Adipocyte (in vitro differentiated cells): ENCODE measurements at regions not wholly inside any gene's neighbourhood (a gene's known extent, or its start where the extent isn't known, plus 50 kb on each side); places are given as distances from the start of the nearest gene placed in this dataset.
"Not testable (repeated sequence)": the region's sequence is repeated elsewhere in the genome, so short reads cannot be mapped to it uniquely, and the experiment has no call there.

Experiments used
- DNase-seq: peaks from one replicate; pipeline ENCODE4 v3.0.0-alpha.2; 2015; ENCODE audit warnings: low read depth
- H3K27me3 ChIP-seq: replicated peaks from 2 replicates; pipeline ENCODE4 v1.7.0; 2013; ENCODE audit warnings: mild to moderate bottlenecking, low read length, moderate library complexity; ENCODE audit not compliant: control insufficient read depth, insufficient read depth
- H3K36me3 ChIP-seq: 2 replicates; pipeline ENCODE4 v1.7.0; 2013; ENCODE audit warnings: low read length, mild to moderate bottlenecking, moderate library complexity; ENCODE audit not compliant: control insufficient read depth, insufficient read depth, severe bottlenecking
- H3K4me1 ChIP-seq: 2 replicates; pipeline ENCODE4 v1.7.0; 2013; ENCODE audit warnings: mild to moderate bottlenecking, low read length, moderate library complexity; ENCODE audit not compliant: control insufficient read depth, insufficient read depth
- H3K4me3 ChIP-seq: 2 replicates; pipeline ENCODE4 v1.7.0; 2013; ENCODE audit warnings: mild to moderate bottlenecking, low read length, moderate library complexity
- H3K9ac ChIP-seq: 2 replicates; pipeline ENCODE4 v1.7.0; 2013; ENCODE audit warnings: mild to moderate bottlenecking, low read length, moderate library complexity
- H3K9me3 ChIP-seq: 2 replicates; pipeline ENCODE4 v1.7.0; 2013; ENCODE audit warnings: mild to moderate bottlenecking, low read length, moderate library complexity; ENCODE audit not compliant: control insufficient read depth

GRCh38 chr7:112979055-112979454, 107.6 kb downstream of the GPR85 start:
- not testable (repeated sequence) for H3K27me3 ChIP-seq, DNase-seq, H3K4me3 ChIP-seq, H3K36me3 ChIP-seq, H3K9ac ChIP-seq, H3K9me3 ChIP-seq
- peaks cover 13% of the 10 kb centered on the region for H3K4me1 ChIP-seq

- not testable (repeated sequence) for DNase-seq, H3K27me3 ChIP-seq, H3K9ac ChIP-seq, H3K9me3 ChIP-seq, H3K4me3 ChIP-seq, H3K36me3 ChIP-seq
- peaks cover 15% of the 10 kb centered on the region for H3K4me1 ChIP-seq
These were observed 109.2 kb downstream of the GPR85 start for GRCh38 chr7:112977244-112977955.

GRCh38 chr7:112970771-112971170, 115.9 kb downstream of the GPR85 start:
- Histone ChIP-seq H3K4me1 (peaks cover 11% of the 10 kb centered on the region), H3K36me3 (no peaks in the 10 kb centered on the region), H3K9me3 (peaks cover 5% of the 10 kb centered on the region), H3K4me3 (no peak overlapping the region), H3K27me3 (no peaks in the 10 kb centered on the region), H3K9ac (no peak overlapping the region)
- DNase-seq = no peak

- Histone ChIP-seq H3K9ac (no peak overlapping the region), H3K9me3 (peaks cover 5% of the 10 kb centered on the region), H3K4me1 (peaks cover 16% of the 10 kb centered on the region), H3K4me3 (no peak overlapping the region), H3K27me3 (no peaks in the 10 kb centered on the region), H3K36me3 (no peaks in the 10 kb centered on the region)
- no peak for DNase-seq
These were observed 116.7 kb downstream of the GPR85 start for GRCh38 chr7:112969946-112970345.

GRCh38 chr7:112965506-112965905, 121.1 kb downstream of the GPR85 start:
- DNase-seq = peak; percentile 70
- no peaks in the 10 kb centered on the region for H3K36me3 ChIP-seq
- no peak overlapping the region for H3K4me3 ChIP-seq
- H3K27me3 ChIP-seq = no peaks in the 10 kb centered on the region
- peaks cover 8% of the 10 kb centered on the region for H3K4me1 ChIP-seq
- no peaks in the 10 kb centered on the region for H3K9me3 ChIP-seq
- H3K9ac ChIP-seq = no peak overlapping the region

- no peak overlapping the region for H3K9ac ChIP-seq
- H3K36me3 ChIP-seq = no peaks in the 10 kb centered on the region
- no peak overlapping the region for H3K4me3 ChIP-seq
- no peaks in the 10 kb centered on the region for H3K27me3 ChIP-seq
- peaks cover 8% of the 10 kb centered on the region for H3K4me1 ChIP-seq
- no peak for DNase-seq
- no peaks in the 10 kb centered on the region for H3K9me3 ChIP-seq
These were observed 123.0 kb downstream of the GPR85 start for GRCh38 chr7:112963634-112964033.

- no peak overlapping the region for H3K9ac ChIP-seq
- no peaks in the 10 kb centered on the region for H3K27me3 ChIP-seq
- no peak for DNase-seq
- H3K36me3 ChIP-seq = no peaks in the 10 kb centered on the region
- no peaks in the 10 kb centered on the region for H3K9me3 ChIP-seq
- H3K4me3 ChIP-seq = no peak overlapping the region
- H3K4me1 ChIP-seq = peaks cover 8% of the 10 kb centered on the region
These were observed 123.8 kb downstream of the GPR85 start for GRCh38 chr7:112962815-112963214.

- no peak overlapping the region for H3K4me3 ChIP-seq
- no peak for DNase-seq
- H3K9ac ChIP-seq = no peak overlapping the region
- H3K4me1 ChIP-seq = no peaks in the 10 kb centered on the region
- H3K9me3 ChIP-seq = no peaks in the 10 kb centered on the region
- no peaks in the 10 kb centered on the region for H3K36me3 ChIP-seq
- no peaks in the 10 kb centered on the region for H3K27me3 ChIP-seq
These were observed 127.4 kb downstream of the GPR85 start for GRCh38 chr7:112959276-112959675.

GRCh38 chr7:112958775-112959174, 127.9 kb downstream of the GPR85 start:
- Histone ChIP-seq H3K9ac (no peak overlapping the region), H3K9me3 (no peaks in the 10 kb centered on the region), H3K4me3 (no peak overlapping the region), H3K27me3 (no peaks in the 10 kb centered on the region), H3K4me1 (no peaks in the 10 kb centered on the region), H3K36me3 (no peaks in the 10 kb centered on the region)
- DNase-seq = no peak

GRCh38 chr7:112957901-112958300, 128.7 kb downstream of the GPR85 start:
- no peak overlapping the region for H3K9ac ChIP-seq
- no peaks in the 10 kb centered on the region for H3K36me3 ChIP-seq
- H3K4me3 ChIP-seq = no peak overlapping the region
- DNase-seq = no peak
- H3K4me1 ChIP-seq = no peaks in the 10 kb centered on the region
- no peaks in the 10 kb centered on the region for H3K27me3 ChIP-seq
- H3K9me3 ChIP-seq = no peaks in the 10 kb centered on the region

- H3K4me1 ChIP-seq, H3K27me3 ChIP-seq, H3K36me3 ChIP-seq, H3K9me3 ChIP-seq, H3K4me3 ChIP-seq, H3K9ac ChIP-seq, DNase-seq: not testable (repeated sequence)
These were observed 133.6 kb downstream of the GPR85 start for GRCh38 chr7:112953031-112953430.

- Histone ChIP-seq H3K27me3 (no peaks in the 10 kb centered on the region), H3K9me3 (no peaks in the 10 kb centered on the region), H3K4me1 (no peaks in the 10 kb centered on the region), H3K4me3 (no peak overlapping the region), H3K9ac (no peak overlapping the region), H3K36me3 (no peaks in the 10 kb centered on the region)
- DNase-seq = no peak
These were observed 135.6 kb downstream of the GPR85 start for GRCh38 chr7:112951070-112951469.
